Stimulated activated naive B cell treated with anti-CD40 and anti-IgM and Interleukin-4, amounts not matched to agents 10 μg/mL and 1 μg/mL and 100 μg/mL, for 72 hours (primary cell): ENCODE measurements at regions not wholly inside any gene's neighbourhood (a gene's known extent, or its start where the extent isn't known, plus 50 kb on each side); places are given as distances from the start of the nearest gene placed in this dataset.
"Not testable (repeated sequence)": the region's sequence is repeated elsewhere in the genome, so short reads cannot be mapped to it uniquely, and the experiment has no call there.

Experiments
- ATAC-seq, 2 donors: fragments of 150-1000 bp; cut with Tn5 transposase; replicated peaks; 2 replicates each; pipeline ENCODE4 v1.10.0; 2021; ENCODE audit warnings: moderate library complexity in 1 of 2
- DNase-seq: peaks from one replicate; pipeline ENCODE4 v3.0.0; 2021
- H3K27ac Mint-ChIP-seq: one replicate; pipeline ENCODE4 v1.8.0; 2022; ENCODE audit warnings: mild to moderate bottlenecking, mixed read lengths
- H3K27me3 Mint-ChIP-seq, 2 donors: one replicate each; pipeline ENCODE4 v1.8.0; 2022; ENCODE audit warnings: mixed read lengths in 2 of 2
- H3K36me3 Mint-ChIP-seq, 2 donors: one replicate each; pipeline ENCODE4 v1.8.0; 2022; ENCODE audit warnings: mixed read lengths in 2 of 2, mild to moderate bottlenecking in 1 of 2
- H3K4me1 Mint-ChIP-seq, 2 donors: one replicate each; pipeline ENCODE4 v1.8.0; 2022; ENCODE audit warnings: mixed read lengths in 2 of 2, mild to moderate bottlenecking in 1 of 2
- H3K4me3 Mint-ChIP-seq, 2 donors: one replicate each; pipeline ENCODE4 v1.8.0; 2022; ENCODE audit warnings: mild to moderate bottlenecking in 2 of 2, mixed read lengths in 2 of 2, moderate library complexity in 1 of 2
- H3K9me3 Mint-ChIP-seq, 2 donors: one replicate each; pipeline ENCODE4 v1.8.0; 2022; ENCODE audit warnings: mixed read lengths in 2 of 2, mild to moderate bottlenecking in 1 of 2

- H3K4me3 Mint-ChIP-seq, H3K36me3 Mint-ChIP-seq, H3K27ac Mint-ChIP-seq, ATAC-seq, H3K4me1 Mint-ChIP-seq, H3K27me3 Mint-ChIP-seq, DNase-seq, H3K9me3 Mint-ChIP-seq: not testable (repeated sequence)
These were observed 227.1 kb upstream of the MME start for GRCh38 chr3:154852998-154853397.

DNA sequence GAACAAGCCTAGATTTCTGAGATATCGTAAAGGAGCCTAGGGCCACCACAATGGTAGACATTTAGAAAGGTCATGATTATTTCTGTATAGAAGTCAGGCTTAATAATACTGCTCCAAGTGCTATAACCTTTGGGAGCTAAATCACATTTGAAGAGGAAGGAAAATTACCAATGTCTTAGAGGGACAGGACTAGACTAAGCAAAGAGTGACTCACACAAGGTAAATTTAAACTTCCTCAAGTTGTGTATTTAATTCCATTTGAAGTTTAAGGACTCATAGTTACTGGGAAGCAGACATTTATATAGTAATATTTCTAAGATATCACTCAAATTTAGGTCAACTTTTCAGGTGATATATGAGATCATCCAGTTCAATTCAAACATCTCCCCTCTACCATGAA is 227.6 kb upstream of the MME start:
- H3K4me3 Mint-ChIP-seq: no peak overlapping the region

GRCh38 chr3:154851644-154852043 is 228.5 kb upstream of the MME start:
- ATAC-seq: no peak
- H3K4me1 Mint-ChIP-seq: no peaks in the 10 kb centered on the region
- no peak overlapping the region for H3K4me3 Mint-ChIP-seq
- H3K9me3 Mint-ChIP-seq: peaks cover 0 to 2% of the 10 kb centered on the region in 2 donors
- no peak overlapping the region for H3K27ac Mint-ChIP-seq
- no peak for DNase-seq
- H3K36me3 Mint-ChIP-seq: no peaks in the 10 kb centered on the region
- no peaks in the 10 kb centered on the region for H3K27me3 Mint-ChIP-seq

More for the DNA sequence above, 227.6 kb upstream of the MME start:
- Mint-ChIP-seq H3K27ac (no peak overlapping the region), H3K4me1 (no peaks in the 10 kb centered on the region), H3K9me3 (peaks cover 0 to 2% of the 10 kb centered on the region in 2 donors), H3K36me3 (no peaks in the 10 kb centered on the region), H3K27me3 (no peaks in the 10 kb centered on the region)
- ATAC-seq (no peak), DNase-seq (no peak)

DNA sequence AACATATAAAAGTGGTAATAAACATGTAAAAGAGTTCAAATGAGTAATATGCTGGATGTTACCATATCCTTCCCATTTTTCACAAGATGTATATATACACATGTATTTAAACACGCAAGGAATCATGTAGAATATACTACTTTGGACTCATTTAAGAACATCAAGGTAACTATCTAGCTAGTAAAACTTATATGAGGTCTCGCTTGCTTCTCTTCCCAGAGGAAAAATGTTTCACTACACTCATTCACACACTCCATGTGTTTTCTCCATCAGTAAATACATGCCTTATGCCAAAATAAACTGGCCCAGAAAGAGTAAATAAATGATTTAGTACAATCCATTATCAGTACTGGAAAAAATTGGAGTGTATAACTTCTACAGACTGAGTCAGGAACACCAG is 229.2 kb upstream of the MME start:
- Mint-ChIP-seq H3K27ac (no peak overlapping the region), H3K27me3 (no peaks in the 10 kb centered on the region), H3K4me1 (no peaks in the 10 kb centered on the region), H3K4me3 (no peak overlapping the region), H3K36me3 (no peaks in the 10 kb centered on the region), H3K9me3 (no peaks in the 10 kb centered on the region)
- ATAC-seq: no peak
- no peak for DNase-seq

GRCh38 chr3:154849408-154849807 is 230.7 kb upstream of the MME start:
- no peak for DNase-seq
- no peak for ATAC-seq
- no peak overlapping the region for H3K4me3 Mint-ChIP-seq
- H3K4me1 Mint-ChIP-seq: no peaks in the 10 kb centered on the region
- H3K36me3 Mint-ChIP-seq: no peaks in the 10 kb centered on the region
- no peak overlapping the region for H3K27ac Mint-ChIP-seq
- H3K27me3 Mint-ChIP-seq: no peaks in the 10 kb centered on the region
- H3K9me3 Mint-ChIP-seq: no peaks in the 10 kb centered on the region

DNA sequence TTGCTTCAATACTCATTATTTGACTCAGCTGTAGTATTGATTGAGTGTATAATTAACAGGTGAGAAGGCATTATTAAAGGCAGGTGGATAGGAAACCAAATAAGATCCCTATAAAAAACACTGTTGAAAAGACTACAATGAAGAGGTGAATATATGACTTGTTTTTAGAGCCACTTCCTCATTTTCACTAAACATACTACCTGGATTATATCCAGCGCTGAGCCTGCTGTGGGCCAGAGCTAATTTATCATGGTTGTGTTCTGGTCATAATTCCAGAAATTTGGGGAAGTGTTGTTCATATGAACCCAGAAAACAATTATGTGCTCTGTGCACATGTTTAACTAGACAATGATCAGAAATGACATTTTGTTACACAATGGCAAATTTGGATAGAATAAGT is 235.3 kb upstream of the MME start:
- Mint-ChIP-seq H3K4me3 (no peak overlapping the region), H3K4me1 (no peaks in the 10 kb centered on the region), H3K9me3 (no peaks in the 10 kb centered on the region), H3K36me3 (no peaks in the 10 kb centered on the region), H3K27ac (no peak overlapping the region), H3K27me3 (no peaks in the 10 kb centered on the region)
- DNase-seq (no peak), ATAC-seq (peak in 1 of 2 donors; percentile 63)

GRCh38 chr3:154843647-154844046 is 236.5 kb upstream of the MME start:
- H3K27ac Mint-ChIP-seq: no peak overlapping the region
- H3K36me3 Mint-ChIP-seq: no peaks in the 10 kb centered on the region
- no peak overlapping the region for H3K4me3 Mint-ChIP-seq
- H3K27me3 Mint-ChIP-seq: no peaks in the 10 kb centered on the region
- ATAC-seq (no peak), DNase-seq (no peak)
- no peaks in the 10 kb centered on the region for H3K4me1 Mint-ChIP-seq
- H3K9me3 Mint-ChIP-seq: no peaks in the 10 kb centered on the region

GRCh38 chr3:154842536-154842935 is 237.6 kb upstream of the MME start:
- no peaks in the 10 kb centered on the region for H3K9me3 Mint-ChIP-seq
- H3K27ac Mint-ChIP-seq: no peak overlapping the region
- DNase-seq: no peak
- H3K4me1 Mint-ChIP-seq: no peaks in the 10 kb centered on the region
- H3K27me3 Mint-ChIP-seq: no peaks in the 10 kb centered on the region
- no peak overlapping the region for H3K4me3 Mint-ChIP-seq
- H3K36me3 Mint-ChIP-seq: no peaks in the 10 kb centered on the region
- no peak for ATAC-seq

DNA sequence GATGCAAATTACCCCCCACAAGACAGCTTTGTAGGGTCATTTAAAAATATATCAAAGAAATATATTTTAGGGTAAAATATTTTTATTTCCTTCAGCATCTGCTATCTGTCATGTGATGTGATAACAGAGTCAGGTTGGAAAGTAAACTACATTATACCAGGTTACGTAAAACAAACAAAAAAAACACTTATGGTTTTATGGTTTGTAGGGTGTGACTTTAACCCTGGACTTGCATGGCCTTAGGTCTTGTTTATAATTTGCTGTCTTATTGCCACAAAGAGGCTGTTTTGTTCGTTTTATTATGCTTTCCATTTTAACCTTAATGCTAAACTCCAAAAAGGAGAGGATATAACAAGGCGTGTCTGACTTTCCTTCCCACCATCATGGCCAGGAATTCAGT is 244.5 kb upstream of the MME start:
- DNase-seq: no peak
- H3K9me3 Mint-ChIP-seq: no peaks in the 10 kb centered on the region
- no peak for ATAC-seq
- H3K27ac Mint-ChIP-seq: no peak overlapping the region
- no peaks in the 10 kb centered on the region for H3K27me3 Mint-ChIP-seq
- H3K4me3 Mint-ChIP-seq: no peak overlapping the region
- no peaks in the 10 kb centered on the region for H3K36me3 Mint-ChIP-seq
- no peaks in the 10 kb centered on the region for H3K4me1 Mint-ChIP-seq

- DNase-seq, H3K27ac Mint-ChIP-seq, H3K27me3 Mint-ChIP-seq, H3K4me3 Mint-ChIP-seq, ATAC-seq, H3K4me1 Mint-ChIP-seq, H3K9me3 Mint-ChIP-seq, H3K36me3 Mint-ChIP-seq: not testable (repeated sequence)
These were observed 245.3 kb upstream of the MME start for GRCh38 chr3:154834831-154835230.

DNA sequence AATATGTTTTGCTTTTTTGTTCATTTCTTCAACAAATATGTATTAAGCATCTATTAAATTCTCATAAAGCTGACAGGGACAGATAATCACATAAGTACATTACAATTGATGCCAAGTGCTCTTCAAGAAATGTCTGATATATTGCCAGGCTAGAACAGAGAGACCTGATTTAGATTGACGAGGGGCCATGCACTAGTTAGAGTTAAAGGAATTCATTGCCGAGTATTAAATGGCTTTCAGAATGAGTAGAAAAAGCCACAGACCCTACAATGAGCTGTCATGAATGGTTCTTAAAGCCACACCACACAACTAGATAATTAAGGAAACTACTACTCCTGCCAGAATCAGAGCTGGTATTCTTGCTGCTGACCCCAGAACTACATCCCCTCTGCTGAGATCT is 250.2 kb upstream of the MME start:
- H3K36me3 Mint-ChIP-seq: no peaks in the 10 kb centered on the region
- H3K4me3 Mint-ChIP-seq: no peak overlapping the region
- peaks cover 3% of the 10 kb centered on the region in 2 donors for H3K9me3 Mint-ChIP-seq
- no peak overlapping the region for H3K27ac Mint-ChIP-seq
- DNase-seq (no peak), ATAC-seq (no peak)
- H3K27me3 Mint-ChIP-seq: no peaks in the 10 kb centered on the region
- no peaks in the 10 kb centered on the region for H3K4me1 Mint-ChIP-seq

DNA sequence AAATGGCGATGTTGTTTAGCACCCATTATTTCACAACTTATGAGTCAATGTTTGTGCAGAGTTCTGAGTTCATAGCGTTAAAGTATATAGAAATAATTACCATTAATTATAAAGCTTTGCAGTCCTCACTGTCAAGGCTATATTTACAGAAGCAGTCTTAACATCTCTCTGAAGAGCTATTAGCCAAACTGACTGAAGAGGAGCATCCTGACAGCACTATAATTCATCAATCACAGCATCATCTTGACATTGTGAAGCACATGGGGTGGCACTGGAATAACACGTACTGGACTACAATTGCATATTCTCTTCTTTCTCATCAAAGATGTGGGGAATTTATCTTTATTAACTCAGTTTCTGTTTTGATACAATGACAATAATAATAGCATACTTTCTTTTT is 260.6 kb upstream of the MME start:
- peaks cover 7 to 8% of the 10 kb centered on the region in 2 donors for H3K9me3 Mint-ChIP-seq
- no peak for DNase-seq
- ATAC-seq: no peak
- H3K4me1 Mint-ChIP-seq: no peaks in the 10 kb centered on the region
- H3K36me3 Mint-ChIP-seq: no peaks in the 10 kb centered on the region
- H3K4me3 Mint-ChIP-seq: no peak overlapping the region
- H3K27me3 Mint-ChIP-seq: no peaks in the 10 kb centered on the region
- H3K27ac Mint-ChIP-seq: no peak overlapping the region

DNA sequence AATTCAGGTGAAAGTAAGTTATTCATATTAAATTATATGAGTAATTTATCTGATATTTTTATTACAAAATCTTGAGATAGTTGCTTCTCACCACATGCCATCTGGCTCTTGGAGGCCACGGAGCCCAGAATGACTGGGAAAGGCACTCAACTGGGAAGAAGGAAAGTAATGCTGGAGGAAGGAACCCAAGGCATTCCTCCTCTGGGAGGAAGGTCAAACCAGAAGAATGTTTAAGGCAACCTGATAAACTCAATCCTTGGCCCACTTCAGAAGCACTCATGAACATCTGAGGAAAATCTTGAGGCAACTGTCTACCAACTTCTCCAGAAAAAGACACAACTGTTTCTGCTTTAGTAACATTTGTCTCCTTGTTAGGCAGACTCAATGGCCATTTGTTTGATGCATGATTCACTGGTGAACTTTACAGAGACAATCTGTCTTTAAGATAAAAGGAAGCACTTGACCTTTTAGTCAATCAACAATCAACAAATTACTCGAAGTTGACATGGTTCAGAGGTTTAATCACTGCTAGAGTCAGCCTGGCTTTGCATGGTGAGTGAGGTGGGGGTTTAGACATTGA is 261.4 kb upstream of the MME start:
- H3K27me3 Mint-ChIP-seq: no peaks in the 10 kb centered on the region
- no peak overlapping the region for H3K4me3 Mint-ChIP-seq
- no peaks in the 10 kb centered on the region for H3K36me3 Mint-ChIP-seq
- peak in 1 of 2 donors; percentile 14 for ATAC-seq
- no peak for DNase-seq
- H3K9me3 Mint-ChIP-seq: peaks cover 7 to 8% of the 10 kb centered on the region in 2 donors
- no peak overlapping the region for H3K27ac Mint-ChIP-seq
- H3K4me1 Mint-ChIP-seq: no peaks in the 10 kb centered on the region

GRCh38 chr3:154810017-154810416 is 270.1 kb upstream of the MME start:
- H3K4me3 Mint-ChIP-seq, ATAC-seq, H3K36me3 Mint-ChIP-seq, H3K4me1 Mint-ChIP-seq, H3K27ac Mint-ChIP-seq, H3K27me3 Mint-ChIP-seq, DNase-seq: not testable (repeated sequence)
- peaks cover 13 to 17% of the 10 kb centered on the region in 2 donors for H3K9me3 Mint-ChIP-seq

GRCh38 chr3:154801729-154802128 is 278.4 kb upstream of the MME start:
- ATAC-seq (no peak), DNase-seq (no peak)
- H3K4me1 Mint-ChIP-seq: no peaks in the 10 kb centered on the region
- H3K27me3 Mint-ChIP-seq: no peaks in the 10 kb centered on the region
- peaks cover 23 to 30% of the 10 kb centered on the region in 2 donors for H3K9me3 Mint-ChIP-seq
- no peak overlapping the region for H3K4me3 Mint-ChIP-seq
- H3K36me3 Mint-ChIP-seq: peaks cover 0 to 4% of the 10 kb centered on the region in 2 donors
- no peak overlapping the region for H3K27ac Mint-ChIP-seq

GRCh38 chr3:154799800-154800199 is 280.3 kb upstream of the MME start:
- no peak overlapping the region for H3K4me3 Mint-ChIP-seq
- H3K4me1 Mint-ChIP-seq: peaks cover 0 to 4% of the 10 kb centered on the region in 2 donors
- DNase-seq: no peak
- H3K27me3 Mint-ChIP-seq: no peaks in the 10 kb centered on the region
- peaks cover 10 to 12% of the 10 kb centered on the region in 2 donors for H3K9me3 Mint-ChIP-seq
- H3K36me3 Mint-ChIP-seq: peaks cover 0 to 1% of the 10 kb centered on the region in 2 donors
- no peak for ATAC-seq
- H3K27ac Mint-ChIP-seq: no peak overlapping the region
